DMS79 treated with DMSO at 0.1 percent for 48 hours (cell line): ENCODE measurements at regions not wholly inside any gene's neighbourhood (a gene's known extent, or its start where the extent isn't known, plus 50 kb on each side); places are given as distances from the start of the nearest gene placed in this dataset.
"Not testable (repeated sequence)": the region's sequence is repeated elsewhere in the genome, so short reads cannot be mapped to it uniquely, and the experiment has no call there.

Experiments used
- DNase-seq: peaks from one replicate; lab custom pipeline; 2025; lab: John Stamatoyannopoulos, UW

- no peak for DNase-seq
Measured at GRCh38 chr15:93360976-93361375, 272.0 kb upstream of the RGMA start.

- no peak for DNase-seq
Measured at GRCh38 chr15:93360318-93360717, 271.3 kb upstream of the RGMA start.

- DNase-seq: no peak
Measured at GRCh38 chr15:93359425-93360131, 270.6 kb upstream of the RGMA start.

GRCh38 chr15:93359060-93359408, 270.0 kb upstream of the RGMA start:
- DNase-seq: no peak

GRCh38 chr15:93358166-93359059, 269.4 kb upstream of the RGMA start:
- DNase-seq: no peak

- no peak for DNase-seq
Measured at GRCh38 chr15:93348711-93349545, 259.9 kb upstream of the RGMA start.

GRCh38 chr15:93347986-93348385, 259.0 kb upstream of the RGMA start:
- DNase-seq: no peak

- no peak for DNase-seq
Measured at GRCh38 chr15:93345981-93346380, 257.0 kb upstream of the RGMA start.

- not testable (repeated sequence) for DNase-seq
Measured at GRCh38 chr15:93343402-93343801, 254.4 kb upstream of the RGMA start.

GRCh38 chr15:93341164-93341563, 252.2 kb upstream of the RGMA start:
- no peak for DNase-seq

GRCh38 chr15:93340406-93340805, 251.4 kb upstream of the RGMA start:
- no peak for DNase-seq

GRCh38 chr15:93333796-93334195, 244.8 kb upstream of the RGMA start:
- DNase-seq: no peak

- DNase-seq: not testable (repeated sequence)
Measured at GRCh38 chr15:93333126-93333525, 244.1 kb upstream of the RGMA start.

GRCh38 chr15:93332168-93332553, 243.2 kb upstream of the RGMA start:
- DNase-seq: no peak

GRCh38 chr15:93331545-93332167, 242.6 kb upstream of the RGMA start:
- DNase-seq: no peak

- no peak for DNase-seq
Measured at GRCh38 chr15:93330912-93331544, 242.0 kb upstream of the RGMA start.

GRCh38 chr15:93327364-93327763, 238.4 kb upstream of the RGMA start:
- no peak for DNase-seq

- no peak for DNase-seq
Measured at GRCh38 chr15:93324186-93324975, 235.4 kb upstream of the RGMA start.

- DNase-seq: no peak
Measured at GRCh38 chr15:93321881-93322282, 232.9 kb upstream of the RGMA start.

GRCh38 chr15:93319121-93319814, 230.3 kb upstream of the RGMA start:
- no peak for DNase-seq
